HG03175 (cell line): ENCODE measurements at regions not wholly inside any gene's neighbourhood (a gene's known extent, or its start where the extent isn't known, plus 50 kb on each side); places are given as distances from the start of the nearest gene placed in this dataset.

Experiments
- ATAC-seq: cut with Tn5 transposase; IDR thresholded peaks from one replicate; pipeline ENCODE4 v1.9.1; 2021; ENCODE audit warnings: mild to moderate bottlenecking, moderate library complexity; ENCODE audit not compliant: unreplicated experiment

- ATAC-seq, result no peak
Measured at GRCh38 chr9:106684940-106685695, 177.8 kb upstream of the ZNF462 start.

- ATAC-seq, result no peak
Measured at GRCh38 chr9:106689089-106689488, 173.9 kb upstream of the ZNF462 start.

DNA sequence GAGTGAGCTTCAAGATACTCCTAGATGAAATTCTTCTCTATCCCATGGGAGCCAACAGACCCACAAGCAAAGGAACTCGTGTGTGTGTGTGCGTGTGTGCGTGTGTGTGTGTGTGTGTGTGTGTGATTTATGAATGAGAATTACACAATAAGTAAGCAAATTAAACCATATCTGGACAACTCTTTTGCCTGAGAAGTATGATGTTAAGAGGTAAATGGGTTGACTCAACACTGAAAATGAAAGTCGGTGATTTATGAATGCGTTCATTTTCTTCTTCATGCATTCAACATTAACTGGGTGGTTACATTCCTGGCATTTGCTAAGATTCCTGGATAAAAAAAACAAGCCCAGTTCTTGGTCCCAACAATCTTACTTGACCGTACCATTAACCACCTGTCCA is 171.3 kb upstream of the ZNF462 start:
- no peak for ATAC-seq

DNA sequence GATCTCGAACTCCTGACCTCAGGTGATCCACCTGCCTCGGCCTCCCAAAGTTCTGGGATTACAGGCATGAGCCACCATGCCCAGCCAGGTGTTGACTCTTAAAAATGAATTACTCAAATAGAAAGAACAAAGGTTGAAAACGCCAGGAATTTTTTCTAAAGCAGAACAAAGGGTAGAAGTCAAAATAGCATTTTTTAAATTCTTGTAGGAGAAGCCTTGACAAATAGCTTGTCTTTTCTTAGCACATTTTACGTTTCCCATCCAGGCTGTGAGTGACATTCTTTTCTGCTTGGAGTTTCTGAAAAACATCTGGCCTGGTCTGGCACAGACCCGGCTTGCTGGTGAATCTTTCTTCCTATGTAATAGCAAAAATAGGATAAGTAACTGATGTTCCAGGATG is 169.4 kb upstream of the ZNF462 start:
- no peak for ATAC-seq

- ATAC-seq, result no peak
Measured at GRCh38 chr9:106696804-106697203, 166.2 kb upstream of the ZNF462 start.

GRCh38 chr9:106697390-106697749 is 165.6 kb upstream of the ZNF462 start:
- ATAC-seq, result no peak

DNA sequence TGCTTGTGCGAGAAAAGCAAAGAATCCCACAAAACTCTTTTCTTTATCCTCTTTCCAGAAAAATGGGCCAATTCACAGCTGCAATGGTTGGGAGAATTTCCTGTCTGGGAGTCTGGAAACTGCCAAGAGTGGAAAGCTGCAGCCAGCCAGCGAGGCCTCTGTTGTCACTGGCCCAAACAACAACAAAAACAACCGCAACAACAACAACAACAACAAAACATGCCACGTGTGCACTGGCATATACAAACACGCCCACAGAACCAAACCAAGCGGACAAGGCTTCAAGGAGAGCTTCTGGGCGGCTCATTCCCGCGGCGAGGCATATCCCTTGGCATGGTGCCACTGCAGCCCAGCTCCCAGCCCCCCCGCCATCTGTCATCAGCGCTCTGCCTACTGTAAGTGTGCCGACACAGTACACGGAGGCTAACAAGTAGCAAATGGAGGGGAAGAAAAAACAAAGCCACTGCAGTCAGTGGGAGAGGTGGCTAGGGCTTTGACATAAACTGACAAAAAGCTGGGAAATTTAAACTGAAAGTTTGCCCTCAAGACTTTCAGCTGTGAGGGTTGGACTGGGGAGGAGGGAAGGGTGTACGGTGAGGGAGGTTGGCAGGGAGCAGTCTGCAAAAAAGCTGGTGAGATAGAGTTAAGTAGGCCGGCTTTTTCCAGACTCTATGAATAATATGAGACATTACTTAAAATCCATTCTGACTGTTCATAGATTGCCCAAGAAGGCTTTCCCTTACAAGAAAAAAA is 165.0 kb upstream of the ZNF462 start:
- ATAC-seq, result no peak

DNA sequence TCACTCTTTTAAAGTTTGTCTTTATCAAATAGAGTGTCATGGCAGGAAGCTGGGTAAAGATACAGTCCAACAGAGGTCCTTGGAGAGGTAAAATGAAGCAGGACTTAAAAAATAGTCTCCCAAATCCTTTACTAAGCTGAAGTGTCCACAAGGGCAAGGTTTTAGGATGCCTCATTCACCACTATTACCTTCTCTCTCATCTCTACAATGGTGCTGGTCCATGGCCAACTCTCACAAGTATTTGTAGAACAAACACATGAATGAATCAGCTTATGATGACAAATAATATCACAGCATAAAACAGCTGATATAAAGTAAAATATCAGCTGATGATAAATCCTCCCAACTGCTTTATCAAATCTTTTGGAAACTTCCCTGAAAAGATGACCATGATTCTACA is 162.3 kb upstream of the ZNF462 start:
- ATAC-seq, result no peak

- no peak for ATAC-seq
Measured at GRCh38 chr9:106701611-106702010, 161.4 kb upstream of the ZNF462 start.

- ATAC-seq, result no peak
Measured at GRCh38 chr9:106704056-106704615, 158.8 kb upstream of the ZNF462 start.

- no peak for ATAC-seq
Measured at GRCh38 chr9:106707291-106707690, 155.7 kb upstream of the ZNF462 start.

DNA sequence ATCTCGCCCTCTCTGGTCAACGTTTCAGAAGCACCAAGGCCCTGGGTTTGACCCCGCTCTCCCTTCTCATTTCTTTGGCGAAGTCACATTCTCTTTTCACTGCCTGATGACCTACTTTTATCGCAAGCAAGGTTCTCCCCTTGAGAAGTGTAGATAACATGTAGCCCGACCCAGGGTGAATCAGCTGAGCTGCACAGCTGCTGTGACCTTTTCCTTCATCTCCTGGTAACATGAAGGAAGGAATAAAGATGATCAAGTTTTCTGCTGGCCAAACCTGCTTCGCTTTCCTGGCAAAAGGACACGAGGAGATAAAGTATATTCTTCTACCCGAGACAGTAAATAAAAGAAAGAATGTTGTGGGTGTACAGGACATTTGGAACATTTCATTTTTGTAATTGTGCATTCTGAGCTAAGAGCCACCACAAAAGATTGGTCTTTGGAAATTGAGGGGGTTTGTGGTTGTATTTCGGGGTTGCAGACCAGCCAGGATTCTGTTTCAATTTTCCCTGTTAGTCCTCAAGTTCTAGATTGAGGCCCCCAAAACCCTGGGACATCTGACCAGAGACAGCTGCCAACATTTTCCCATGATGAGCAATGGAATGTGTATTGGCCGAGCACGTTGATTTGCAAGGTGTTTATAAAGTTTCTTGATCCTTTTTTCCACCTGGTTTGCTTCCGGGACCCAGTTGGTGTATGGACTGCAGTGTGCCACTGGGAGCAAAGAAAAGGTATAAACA is 155.1 kb upstream of the ZNF462 start:
- ATAC-seq, result no peak

DNA sequence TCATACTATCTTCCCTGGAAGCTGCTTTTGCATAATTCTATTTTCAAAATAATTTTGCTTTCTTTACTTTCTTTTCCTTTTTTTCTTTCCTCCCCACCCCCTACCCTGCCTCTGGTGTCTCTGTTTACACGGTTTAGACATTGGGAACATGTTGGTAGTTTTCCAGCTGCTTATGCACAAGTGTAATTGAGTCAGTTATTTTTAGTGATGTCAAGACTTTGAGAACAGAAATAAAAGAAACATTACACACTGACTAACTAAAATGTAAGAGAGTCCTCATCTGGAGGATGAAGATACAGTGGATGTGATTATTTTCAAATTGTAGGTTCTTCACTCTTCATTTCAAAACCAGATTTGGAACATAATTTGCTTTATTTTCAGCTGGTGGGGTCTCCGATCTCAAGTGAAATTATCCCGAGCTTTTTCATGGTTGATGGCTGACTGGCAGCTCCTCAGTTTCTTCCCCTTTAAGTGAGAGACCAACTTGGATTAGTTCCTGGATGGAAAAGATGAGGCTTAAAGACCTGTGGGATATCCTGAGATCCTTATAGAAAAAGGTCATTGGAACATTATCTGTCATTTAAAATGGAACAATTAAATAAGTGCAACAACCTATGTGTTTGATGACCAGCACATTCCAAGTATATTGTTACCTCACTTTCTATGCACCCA is 154.4 kb upstream of the ZNF462 start:
- no peak for ATAC-seq

- no peak for ATAC-seq
Measured at GRCh38 chr9:106712279-106712678, 150.7 kb upstream of the ZNF462 start.

- ATAC-seq, result no peak
Measured at GRCh38 chr9:106713206-106713605, 149.8 kb upstream of the ZNF462 start.

GRCh38 chr9:106716820-106717219 is 146.1 kb upstream of the ZNF462 start:
- ATAC-seq, result no peak

DNA sequence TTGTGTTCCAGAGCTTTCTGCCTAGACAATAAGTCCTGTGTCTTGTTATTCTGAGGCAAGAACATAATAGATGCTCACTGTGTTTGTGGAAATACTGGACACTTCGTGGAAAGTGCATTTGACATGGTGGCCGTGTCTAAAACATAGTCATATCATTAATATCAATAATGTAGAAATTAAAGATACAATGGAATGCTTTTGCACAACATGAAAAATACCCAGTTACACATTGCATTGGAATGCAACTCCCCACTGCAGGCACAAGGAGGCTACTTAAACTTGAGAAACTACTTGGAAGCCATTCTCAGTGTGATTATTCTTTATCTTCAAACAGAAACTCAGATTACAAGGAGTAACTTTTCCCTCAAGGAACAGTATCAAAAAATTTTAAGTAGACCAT is 145.3 kb upstream of the ZNF462 start:
- ATAC-seq, result no peak

GRCh38 chr9:106718936-106719335 is 144.0 kb upstream of the ZNF462 start:
- no peak for ATAC-seq

DNA sequence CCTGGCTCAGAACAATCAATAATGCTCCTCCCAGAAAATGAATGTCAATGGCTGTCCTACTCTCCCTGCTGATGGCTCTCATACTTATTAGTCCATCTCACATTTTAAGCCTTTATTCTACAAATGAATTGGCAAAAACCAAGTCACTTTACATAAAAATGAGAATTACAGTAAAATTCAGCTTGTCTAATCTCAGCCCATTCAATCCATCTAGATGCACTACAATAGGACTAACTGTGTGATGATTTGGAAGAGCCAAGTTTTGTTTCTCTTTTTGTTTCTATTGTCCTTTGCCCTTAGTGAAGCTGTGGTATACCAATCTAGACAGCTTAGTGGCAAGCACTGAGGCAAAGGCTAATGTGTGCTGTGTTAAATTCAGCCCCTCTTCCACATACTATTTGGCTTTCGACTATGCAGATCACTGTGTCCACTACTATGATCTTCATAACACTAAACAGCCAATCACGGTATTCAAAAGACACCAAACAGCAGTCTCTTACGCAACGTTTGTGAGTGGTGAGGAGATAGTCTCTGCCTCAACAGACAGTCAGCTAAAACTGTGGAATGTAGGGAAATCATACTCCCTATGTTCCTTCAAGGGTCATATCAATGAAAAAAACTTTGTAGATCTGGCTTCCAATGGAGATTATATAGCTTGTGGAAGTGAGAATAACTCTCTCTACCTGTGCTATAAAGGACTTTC is 140.8 kb upstream of the ZNF462 start:
- ATAC-seq, result no peak

GRCh38 chr9:106723926-106724325 is 139.0 kb upstream of the ZNF462 start:
- ATAC-seq, result no peak
